Neuronal stem cell (in vitro differentiated cells): ENCODE measurements at regions not wholly inside any gene's neighbourhood (a gene's known extent, or its start where the extent isn't known, plus 50 kb on each side); places are given as distances from the start of the nearest gene placed in this dataset.

Experiments
- DNase-seq: peaks from one replicate; pipeline ENCODE4 v3.0.0-alpha.2; 2013; ENCODE audit warnings: low spot score
- H2AFZ ChIP-seq: one replicate; pipeline ENCODE4 v1.6.1; 2013; ENCODE audit warnings: mild to moderate bottlenecking, low read length, inconsistent platforms
- H2AK5ac ChIP-seq: 2 replicates; pipeline ENCODE4 v1.6.1; 2013; ENCODE audit warnings: low read depth, mild to moderate bottlenecking, inconsistent platforms, low read length, moderate library complexity, mixed read lengths
- H2BK120ac ChIP-seq: 2 replicates; pipeline ENCODE4 v1.6.1; 2013; ENCODE audit warnings: low read depth, mild to moderate bottlenecking, inconsistent platforms, low read length, moderate library complexity, mixed read lengths
- H2BK12ac ChIP-seq: one replicate; pipeline ENCODE4 v1.6.1; 2013; ENCODE audit warnings: low read length, inconsistent platforms
- H2BK15ac ChIP-seq: 2 replicates; pipeline ENCODE4 v1.6.1; 2013; ENCODE audit warnings: mild to moderate bottlenecking, low read length, inconsistent platforms, mixed read lengths
- H2BK5ac ChIP-seq: one replicate; pipeline ENCODE4 v1.6.1; 2013; ENCODE audit warnings: inconsistent platforms, mild to moderate bottlenecking, low read length, moderate library complexity
- H3K14ac ChIP-seq: one replicate; pipeline ENCODE4 v1.6.1; 2013; ENCODE audit warnings: low read length, inconsistent platforms
- H3K18ac ChIP-seq: 2 replicates; pipeline ENCODE4 v1.6.1; 2013; ENCODE audit warnings: low read length, inconsistent platforms
- H3K23ac ChIP-seq: 2 replicates; pipeline ENCODE4 v1.6.1; 2013; ENCODE audit warnings: low read depth, mild to moderate bottlenecking, mixed read lengths, low read length, inconsistent platforms; ENCODE audit not compliant: poor library complexity
- H3K27ac ChIP-seq: replicated peaks from 3 replicates; pipeline ENCODE4 v1.5.1; 2013; ENCODE audit warnings: low read length, inconsistent platforms
- H3K27me3 ChIP-seq, 3 experiments: 2 replicates each; pipeline ENCODE4 v1.6.1; 2013; ENCODE audit warnings: low read length in 3 of 3, mild to moderate bottlenecking in 2 of 3, inconsistent platforms in 1 of 3, low read depth in 1 of 3, mixed read lengths in 1 of 3, moderate library complexity in 1 of 3; ENCODE audit not compliant: control insufficient read depth in 3 of 3, insufficient read depth in 3 of 3
- H3K36me3 ChIP-seq, 2 donors: replicated peaks in 1 of 2; 2 replicates each; pipeline ENCODE4 v1.6.1; 2013; ENCODE audit warnings: low read length in 2 of 2; ENCODE audit not compliant: control insufficient read depth in 2 of 2, insufficient read depth in 2 of 2
- H3K4ac ChIP-seq: 2 replicates; pipeline ENCODE4 v1.6.1; 2013; ENCODE audit warnings: inconsistent platforms, mild to moderate bottlenecking, low read length, moderate library complexity
- H3K4me1 ChIP-seq, 2 donors: 1 replicate in 1 of 2; 2 replicates in 1 of 2; pipeline ENCODE4 v1.6.1; 2013; ENCODE audit warnings: low read length in 2 of 2, low read depth in 1 of 2; ENCODE audit not compliant: control insufficient read depth in 2 of 2, insufficient read depth in 1 of 2
- H3K4me2 ChIP-seq: one replicate; pipeline ENCODE4 v1.6.1; 2013; ENCODE audit warnings: mild to moderate bottlenecking, low read length, inconsistent platforms; ENCODE audit not compliant: insufficient read depth, poor library complexity, severe bottlenecking
- H3K4me3 ChIP-seq, 2 donors: 2 replicates each; pipeline ENCODE4 v1.5.1; 2013; ENCODE audit warnings: low read length in 2 of 2, mild to moderate bottlenecking in 2 of 2, inconsistent platforms in 1 of 2, moderate library complexity in 1 of 2
- H3K79me1 ChIP-seq: one replicate; pipeline ENCODE4 v1.6.1; 2013; ENCODE audit warnings: low read depth, mild to moderate bottlenecking, inconsistent platforms, low read length, moderate library complexity
- H3K9ac ChIP-seq: one replicate; pipeline ENCODE4 v1.6.1; 2013; ENCODE audit warnings: mild to moderate bottlenecking, low read depth, low read length, inconsistent platforms; ENCODE audit not compliant: poor library complexity
- H3K9me3 ChIP-seq, 2 donors: replicated peaks in 1 of 2; 2 replicates each; pipeline versions ENCODE3 to v1.6.1; 2013; ENCODE audit warnings: low read length in 2 of 2, mild to moderate bottlenecking in 2 of 2, inconsistent platforms in 1 of 2, low read depth in 1 of 2, mixed read lengths in 1 of 2, moderate library complexity in 1 of 2; ENCODE audit not compliant: control insufficient read depth in 2 of 2, insufficient read depth in 1 of 2
- H4K8ac ChIP-seq: one replicate; pipeline ENCODE4 v1.6.1; 2013; ENCODE audit warnings: low read depth, mild to moderate bottlenecking, inconsistent platforms, low read length, moderate library complexity
- H4K91ac ChIP-seq: one replicate; pipeline ENCODE4 v1.6.1; 2013; ENCODE audit warnings: low read length, low read depth, mild to moderate bottlenecking, inconsistent platforms; ENCODE audit not compliant: poor library complexity
- WGBS, 2 donors: extraction: QIAGEN DNeasy Blood & Tissue Kit; methylation state at CpG; one replicate each; pipeline ENCODE4 v1.1.7; 2013; ENCODE audit warnings: missing lambda C conversion rate in 2 of 2, mixed read lengths in 1 of 2; ENCODE audit not compliant: insufficient read length in 2 of 2, insufficient replicate concordance in 1 of 2; ENCODE audit errors: extremely low coverage in 2 of 2; 5-methylcytosine and 5-hydroxymethylcytosine counted together

GRCh38 chr17:70716551-70716950 is 547.2 kb downstream of the KCNJ2 start:
- Histone ChIP-seq H3K23ac (no peak overlapping the region), H2BK12ac (no peak overlapping the region), H4K91ac (no peak overlapping the region), H2AFZ (peak overlapping the region; percentile 54), H3K36me3 (no peaks in the 10 kb centered on the region), H3K9ac (no peak overlapping the region), H4K8ac (no peak overlapping the region), H3K18ac (no peak overlapping the region), H3K27ac (no peak overlapping the region), H3K4me1 (peaks cover 0 to 2% of the 10 kb centered on the region in 2 donors), H3K14ac (no peak overlapping the region), H2AK5ac (no peak overlapping the region), H3K79me1 (no peaks in the 10 kb centered on the region), H3K4me3 (no peak overlapping the region), H2BK5ac (no peak overlapping the region), H3K4me2 (no peak overlapping the region), H2BK15ac (no peak overlapping the region), H3K9me3 (no peaks in the 10 kb centered on the region), H3K4ac (no peak overlapping the region), H3K27me3 (no peaks in the 10 kb centered on the region), H2BK120ac (no peak overlapping the region)
- WGBS, 2 donors = no CpG with 5 or more reads among the region's 3 CpGs
- DNase-seq = no peak

DNA sequence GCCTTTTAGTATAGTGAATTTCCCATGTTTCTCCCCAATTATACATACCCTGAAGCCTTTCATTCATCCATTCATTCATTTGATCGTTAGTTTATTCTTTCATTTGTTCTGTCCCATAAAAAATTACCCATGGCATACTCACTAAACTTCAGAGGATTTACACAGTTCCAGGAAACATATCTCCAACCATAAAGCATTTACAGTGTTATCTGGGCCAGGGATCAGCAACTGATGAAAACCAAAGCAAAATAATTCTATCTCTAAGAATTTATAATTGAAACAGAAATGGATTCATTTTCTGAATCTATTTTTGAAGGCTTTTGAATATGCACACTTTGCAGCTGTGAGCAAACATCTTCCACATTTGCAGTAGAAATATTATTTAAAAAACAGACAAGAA is 547.7 kb downstream of the KCNJ2 start:
- no peak for DNase-seq
- no peaks in the 10 kb centered on the region for H3K36me3 ChIP-seq
- H4K8ac ChIP-seq = no peak overlapping the region
- no peak overlapping the region for H2BK120ac ChIP-seq
- H3K4ac ChIP-seq = no peak overlapping the region
- no peak overlapping the region for H3K4me2 ChIP-seq
- no peak overlapping the region for H2BK5ac ChIP-seq
- no peak overlapping the region for H4K91ac ChIP-seq
- H2BK15ac ChIP-seq = no peak overlapping the region
- H3K27ac ChIP-seq = no peak overlapping the region
- peaks cover 0 to 2% of the 10 kb centered on the region in 2 donors for H3K4me1 ChIP-seq
- no peak overlapping the region for H3K4me3 ChIP-seq
- no peak overlapping the region for H2AK5ac ChIP-seq
- no peaks in the 10 kb centered on the region for H3K79me1 ChIP-seq
- no peak overlapping the region for H3K14ac ChIP-seq
- no peak overlapping the region for H3K18ac ChIP-seq
- no peak overlapping the region for H3K9ac ChIP-seq
- H2AFZ ChIP-seq = peak overlapping the region; percentile 54
- H3K27me3 ChIP-seq = no peaks in the 10 kb centered on the region
- no peak overlapping the region for H3K23ac ChIP-seq
- no peaks in the 10 kb centered on the region for H3K9me3 ChIP-seq
- H2BK12ac ChIP-seq = no peak overlapping the region
- WGBS, 2 donors = no CpG with 5 or more reads among the region's 1 CpG

- Histone ChIP-seq H3K23ac (no peak overlapping the region), H2AK5ac (no peak overlapping the region), H2BK5ac (no peak overlapping the region), H3K9ac (no peak overlapping the region), H3K27ac (no peak overlapping the region), H3K18ac (no peak overlapping the region), H2BK15ac (no peak overlapping the region), H4K8ac (no peak overlapping the region), H3K27me3 (no peaks in the 10 kb centered on the region), H4K91ac (no peak overlapping the region), H3K4me1 (peaks cover 0 to 10% of the 10 kb centered on the region in 2 donors), H3K4ac (no peak overlapping the region), H2BK12ac (no peak overlapping the region), H3K4me2 (no peak overlapping the region), H3K36me3 (no peaks in the 10 kb centered on the region), H2BK120ac (no peak overlapping the region), H3K9me3 (no peaks in the 10 kb centered on the region), H3K14ac (no peak overlapping the region), H3K79me1 (no peaks in the 10 kb centered on the region), H2AFZ (no peak overlapping the region), H3K4me3 (no peak overlapping the region)
- WGBS, 2 donors = no CpG with 5 or more reads among the region's 4 CpGs
- DNase-seq = no peak
These were observed 567.1 kb downstream of the KCNJ2 start for GRCh38 chr17:70736375-70736957.

GRCh38 chr17:70739065-70739464 is 569.7 kb downstream of the KCNJ2 start:
- H3K36me3 ChIP-seq = no peaks in the 10 kb centered on the region
- no peak overlapping the region for H3K4me3 ChIP-seq
- H3K14ac ChIP-seq = no peak overlapping the region
- H3K18ac ChIP-seq = no peak overlapping the region
- H3K9me3 ChIP-seq = no peaks in the 10 kb centered on the region
- H2BK120ac ChIP-seq = no peak overlapping the region
- no peak overlapping the region for H2BK5ac ChIP-seq
- no peak overlapping the region for H3K27ac ChIP-seq
- no peak overlapping the region for H2AFZ ChIP-seq
- no peak overlapping the region for H3K23ac ChIP-seq
- no peaks in the 10 kb centered on the region for H3K79me1 ChIP-seq
- H3K4me1 ChIP-seq = peaks cover 0 to 10% of the 10 kb centered on the region in 2 donors
- DNase-seq = no peak
- H3K27me3 ChIP-seq = no peaks in the 10 kb centered on the region
- no CpG with 5 or more reads among the region's 2 CpGs for WGBS, 2 donors
- H3K4ac ChIP-seq = no peak overlapping the region
- H3K4me2 ChIP-seq = no peak overlapping the region
- no peak overlapping the region for H2BK15ac ChIP-seq
- no peak overlapping the region for H4K91ac ChIP-seq
- no peak overlapping the region for H2BK12ac ChIP-seq
- H2AK5ac ChIP-seq = no peak overlapping the region
- H3K9ac ChIP-seq = no peak overlapping the region
- H4K8ac ChIP-seq = no peak overlapping the region
